Psoas muscle (tissue), 7 donors: ENCODE measurements at regions not wholly inside any gene's neighbourhood (a gene's known extent, or its start where the extent isn't known, plus 50 kb on each side); places are given as distances from the start of the nearest gene placed in this dataset.

ENCODE experiments used
- ATAC-seq, 4 donors: fragments of 200-7000 bp; cut with Tn5 transposase; one replicate each; pipeline ENCODE4 v1.9.1; 2020; ENCODE audit warnings: moderate library complexity in 3 of 4, mild to moderate bottlenecking in 2 of 4
- DNase-seq, 2 donors: peaks; one replicate each; pipeline ENCODE4 v3.0.0-alpha.2; 2020
- H3K27ac ChIP-seq: fragments of 200-600 bp; one replicate; pipeline ENCODE4 v1.8.0; 2022
- H3K27me3 ChIP-seq, 3 donors: fragments of 200-600 bp in 1 of 3; one replicate each; pipeline versions ENCODE4 v1.6.1 to v1.8.0; 2013 to 2022; ENCODE audit warnings: low read length in 2 of 3, mild to moderate bottlenecking in 2 of 3, moderate library complexity in 1 of 3; ENCODE audit not compliant: insufficient read depth in 3 of 3
- H3K36me3 ChIP-seq, 2 donors: fragments of 200-600 bp in 1 of 2; one replicate each; pipeline versions ENCODE4 v1.6.1 to v1.8.0; 2013 to 2022; ENCODE audit warnings: low read depth in 1 of 2, mild to moderate bottlenecking in 1 of 2, moderate library complexity in 1 of 2; ENCODE audit not compliant: insufficient read depth in 1 of 2
- H3K4me1 ChIP-seq: fragments of 200-600 bp; one replicate; pipeline ENCODE4 v1.8.0; 2022
- H3K4me3 ChIP-seq: fragments of 200-600 bp; one replicate; pipeline ENCODE4 v1.8.0; 2022; ENCODE audit warnings: mild to moderate bottlenecking
- H3K9me3 ChIP-seq: fragments of 200-600 bp; one replicate; pipeline ENCODE4 v1.8.0; 2022
- CTCF ChIP-seq: fragments of 200-600 bp; IDR thresholded peaks from one replicate; pipeline ENCODE4 v1.8.0; 2022; ENCODE audit warnings: antibody characterized with exemption
- WGBS, 3 donors: extraction: QIAGEN DNeasy Blood & Tissue Kit; methylation state at CpG; one replicate each; pipeline versions ENCODE4 v1.1.6 to v1.1.7; 2013; 5-methylcytosine and 5-hydroxymethylcytosine counted together
- intact Hi-C, 2 donors: fragments of 100-400 bp; cut with DNase I; formaldehyde crosslinking; loops; one replicate each; pipeline versions ENCODE4 v1.11.0 to v1.14.2; 2022
- donor health status: healthy with polysubstance abuse.
- donor health status: DM: no; HTN: no; CAD: no; lungs with moderate emphysema.
- donor health status: Bipolar disorder and iron deficiency.
- donor health status: healthy.
- donor health status: DM: yes; HTN: yes; CAD: no.
- donor health status: DM: no; HTN: no; CAD: no.
- donor health status: DM: yes; HTN: yes; CAD: no.

- intact Hi-C loops: no loop called here
- no peak for ATAC-seq
- H3K27ac ChIP-seq: no peak overlapping the region
Observed at GRCh38 chr4:138659037-138659811, 356.4 kb upstream of the NOCT start.

GRCh38 chr4:138658518-138658917 lies 357.1 kb upstream of the NOCT start:
- no peaks in the 10 kb centered on the region for H3K36me3 ChIP-seq
- intact Hi-C loops: no loop called here
- TF ChIP-seq CTCF: no peak

More at GRCh38 chr4:138659037-138659811, 356.4 kb upstream of the NOCT start:
- Histone ChIP-seq H3K9me3 (no peaks in the 10 kb centered on the region), H3K4me1 (no peaks in the 10 kb centered on the region), H3K27me3 (no peaks in the 10 kb centered on the region), H3K36me3 (no peaks in the 10 kb centered on the region), H3K4me3 (no peak overlapping the region)
- no peak for DNase-seq
- 76 to 79% (median 78%) methylated on average over 11 of the region's 11 CpGs for WGBS, 3 donors
- TF ChIP-seq CTCF: no peak

GRCh38 chr4:138656990-138657389 lies 358.6 kb upstream of the NOCT start:
- Histone ChIP-seq H3K4me3 (no peak overlapping the region), H3K27me3 (no peaks in the 10 kb centered on the region), H3K27ac (no peak overlapping the region), H3K4me1 (no peaks in the 10 kb centered on the region), H3K9me3 (no peaks in the 10 kb centered on the region), H3K36me3 (no peaks in the 10 kb centered on the region)
- WGBS, 3 donors: 77 to 79% (median 78%) methylated on average over 3 of the region's 3 CpGs
- intact Hi-C loops: no loop called here
- ATAC-seq (no peak), DNase-seq (no peak)
- no peak for TF ChIP-seq CTCF

More at GRCh38 chr4:138658518-138658917, 357.1 kb upstream of the NOCT start:
- Histone ChIP-seq H3K4me1 (no peaks in the 10 kb centered on the region), H3K4me3 (no peak overlapping the region), H3K27ac (no peak overlapping the region), H3K27me3 (no peaks in the 10 kb centered on the region), H3K9me3 (no peaks in the 10 kb centered on the region)
- no peak for DNase-seq
- WGBS, 3 donors: 44 to 100% (median 90%) methylated on average over 2 of the region's 2 CpGs
- ATAC-seq: no peak

- Histone ChIP-seq H3K4me3 (no peak overlapping the region), H3K4me1 (no peaks in the 10 kb centered on the region), H3K9me3 (no peaks in the 10 kb centered on the region), H3K27me3 (no peaks in the 10 kb centered on the region), H3K27ac (no peak overlapping the region), H3K36me3 (no peaks in the 10 kb centered on the region)
- no peak for ATAC-seq
- intact Hi-C loops: no loop called here
- WGBS, 3 donors: 95 to 98% (median 96%) methylated on average over 3 of the region's 3 CpGs
- no peak for DNase-seq
- no peak for TF ChIP-seq CTCF
Observed at GRCh38 chr4:138655985-138656384, 359.6 kb upstream of the NOCT start.

GRCh38 chr4:138655286-138655685 lies 360.3 kb upstream of the NOCT start:
- ATAC-seq (no peak), DNase-seq (no peak)
- Histone ChIP-seq H3K27me3 (no peaks in the 10 kb centered on the region), H3K4me3 (no peak overlapping the region), H3K36me3 (no peaks in the 10 kb centered on the region), H3K9me3 (no peaks in the 10 kb centered on the region), H3K27ac (no peak overlapping the region), H3K4me1 (no peaks in the 10 kb centered on the region)
- intact Hi-C loops: no loop called here
- WGBS, 3 donors: 59 to 67% (median 61%) methylated on average over 1 of the region's 1 CpG
- no peak for TF ChIP-seq CTCF
